Raji (cell line): ENCODE measurements at regions not wholly inside any gene's neighbourhood (a gene's known extent, or its start where the extent isn't known, plus 50 kb on each side); places are given as distances from the start of the nearest gene placed in this dataset.

Source experiments
- POLR2A ChIP-seq: IDR thresholded peaks from 2 replicates; pipeline ENCODE4 v1.6.1; 2011; ENCODE audit warnings: low read depth, low read length, control low read depth; ENCODE audit not compliant: insufficient read depth

GRCh38 chr3:44185396-44185915 is 56.2 kb upstream of the TOPAZ1 start:
- no peak for TF ChIP-seq POLR2A

- no peak for TF ChIP-seq POLR2A
Measured at GRCh38 chr3:44186111-44186672, 55.5 kb upstream of the TOPAZ1 start.

- TF ChIP-seq POLR2A = no peak
Measured at GRCh38 chr3:44186712-44187111, 55.0 kb upstream of the TOPAZ1 start.
